G401 (cell line): ENCODE measurements at regions not wholly inside any gene's neighbourhood (a gene's known extent, or its start where the extent isn't known, plus 50 kb on each side); places are given as distances from the start of the nearest gene placed in this dataset.

ENCODE experiments used
- DNase-seq: peaks from one replicate; pipeline ENCODE4 v3.0.0-alpha.2; 2015; ENCODE audit warnings: low spot score
- in situ Hi-C: cut with HindIII; loops from 2 replicates; pipeline ENCODE4 v1.10.0; 2016; ENCODE audit warnings: low sequenced_read_pairs, mixed read lengths

DNA sequence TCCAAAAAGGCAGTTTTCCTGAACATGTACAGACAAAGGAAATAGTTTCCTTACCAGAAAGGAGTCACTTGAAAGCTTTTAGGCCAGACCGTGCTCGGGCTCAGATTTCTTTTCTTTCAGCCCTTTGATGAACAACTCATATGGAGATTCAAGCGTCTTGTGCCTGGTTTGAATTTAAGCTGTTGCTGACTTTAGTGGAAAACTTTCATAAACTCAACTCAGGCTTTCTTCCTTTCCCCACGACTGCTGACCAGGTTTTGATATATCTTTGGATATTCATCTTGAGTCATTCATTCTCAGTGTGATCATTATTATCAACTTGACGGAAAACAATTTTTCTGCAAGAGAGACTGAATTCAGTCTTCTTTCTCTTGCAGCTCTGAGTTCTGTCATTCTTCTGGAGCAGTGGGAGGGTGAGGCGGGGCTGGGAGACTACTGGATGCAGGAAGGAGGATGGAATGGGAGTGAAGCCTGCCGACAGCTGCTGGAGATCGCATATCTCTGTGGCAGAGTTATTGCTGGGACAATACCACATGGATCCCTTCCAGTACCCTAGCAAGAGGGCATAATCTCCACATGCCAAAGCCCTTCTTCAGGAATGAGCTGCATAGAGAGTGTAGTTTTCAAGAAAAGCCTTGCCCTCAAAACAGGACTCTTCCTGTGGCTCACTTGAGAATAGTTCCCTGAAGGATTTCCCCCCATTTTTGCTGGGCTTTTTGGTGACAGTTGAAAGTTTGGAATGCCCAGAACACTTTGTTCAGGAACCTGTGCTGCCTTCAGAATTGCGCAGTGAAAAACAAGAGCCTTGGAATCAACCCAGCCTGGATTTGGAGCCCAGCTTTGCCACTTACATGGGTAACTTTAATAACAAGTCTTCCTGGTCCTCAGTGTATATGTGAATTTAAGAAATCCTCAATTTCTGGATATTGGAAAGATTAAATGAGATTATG is 364.4 kb downstream of the ZNF521 start:
- DNase-seq = no peak
- in situ Hi-C loops = no loop called here

DNA sequence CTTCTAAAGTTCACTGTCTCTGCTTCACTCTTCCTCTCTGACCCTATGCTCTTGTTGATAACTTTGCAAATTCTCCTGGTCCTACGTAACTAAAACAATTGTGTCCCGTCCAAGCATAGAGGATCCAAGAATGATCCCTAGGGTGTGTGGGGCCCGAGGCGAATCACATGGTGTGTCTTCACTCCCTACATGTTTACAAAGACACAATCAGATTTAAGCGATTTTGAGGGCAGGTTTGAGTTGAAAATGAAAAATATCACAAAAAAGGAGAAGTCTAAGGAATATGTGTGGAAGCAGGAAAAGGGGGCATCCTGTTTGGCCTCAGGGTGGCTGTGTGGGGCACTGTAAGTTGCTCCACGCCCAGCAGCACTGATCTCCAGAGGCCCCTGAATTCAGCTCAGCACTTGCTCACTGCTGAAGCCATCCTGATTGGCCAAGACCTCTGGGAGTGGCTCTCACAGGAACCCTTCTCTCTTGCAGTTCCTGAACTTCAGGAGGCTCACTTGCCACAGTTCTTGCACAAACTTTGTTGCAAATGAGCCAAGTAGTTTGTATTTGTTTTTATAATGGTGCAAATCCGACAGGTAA is 363.6 kb downstream of the ZNF521 start:
- DNase-seq = no peak
- in situ Hi-C loops = no loop called here

DNA sequence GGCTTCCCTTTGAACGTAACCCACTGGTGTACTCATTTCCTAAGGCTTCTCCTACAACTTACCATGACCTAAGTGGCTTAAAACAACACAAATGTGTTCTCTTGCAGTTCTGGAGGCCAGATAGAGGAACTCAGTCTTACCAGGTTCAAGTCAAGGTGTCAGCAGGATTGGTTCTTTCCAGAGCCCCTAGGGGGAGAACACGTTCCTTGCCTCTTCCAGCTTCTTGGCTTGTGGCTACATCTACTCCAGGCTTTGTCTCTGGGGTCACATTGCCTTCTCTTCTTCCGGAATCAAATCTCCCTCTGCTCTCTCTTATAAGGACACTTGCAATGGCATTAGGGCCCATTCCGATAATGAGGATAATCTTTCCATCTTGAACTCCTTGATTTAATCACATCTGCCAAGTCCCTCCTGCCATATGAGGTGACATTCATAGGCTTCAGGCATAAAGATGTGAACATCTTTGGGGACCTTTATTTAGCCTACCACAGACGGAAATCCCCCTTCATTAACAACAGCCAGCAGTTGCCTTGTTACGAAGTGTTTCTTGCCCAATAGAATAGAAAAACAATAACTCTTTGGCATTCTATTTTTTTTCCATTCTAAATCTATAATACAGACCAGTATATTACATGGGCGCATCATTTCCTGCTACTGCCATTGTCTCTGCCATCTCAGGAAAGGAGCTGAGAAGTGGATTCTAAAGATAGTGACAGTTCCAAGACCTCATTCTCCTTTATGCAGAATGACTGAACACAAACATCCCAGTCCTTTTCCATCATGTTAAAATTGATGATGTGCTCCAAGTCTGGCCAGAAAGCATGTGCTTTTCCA is 362.0 kb downstream of the ZNF521 start:
- in situ Hi-C loops = no loop called here
- peak; percentile 12 for DNase-seq

DNA sequence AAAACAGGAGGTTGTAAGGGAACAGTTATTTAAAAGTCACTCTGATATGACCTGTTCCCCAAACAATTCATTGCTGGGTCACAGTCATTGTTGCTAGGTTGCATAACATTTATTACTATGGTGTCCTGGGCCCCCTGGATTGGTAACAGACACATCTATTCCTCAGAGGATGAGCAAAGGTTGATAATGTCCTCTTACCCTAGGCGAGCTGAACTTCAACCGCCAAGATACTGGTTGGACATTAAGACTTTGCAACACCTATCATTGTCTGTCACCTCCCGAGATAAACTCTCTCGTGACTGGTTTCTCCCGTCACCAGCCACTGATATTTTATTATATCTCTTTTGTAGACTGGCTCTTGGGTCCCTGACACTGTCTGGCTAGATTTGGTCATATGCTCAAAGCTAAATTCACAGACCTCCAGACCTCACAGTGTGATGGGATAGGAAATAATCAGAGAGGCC is 361.3 kb downstream of the ZNF521 start:
- no peak for DNase-seq
- in situ Hi-C loops = no loop called here

DNA sequence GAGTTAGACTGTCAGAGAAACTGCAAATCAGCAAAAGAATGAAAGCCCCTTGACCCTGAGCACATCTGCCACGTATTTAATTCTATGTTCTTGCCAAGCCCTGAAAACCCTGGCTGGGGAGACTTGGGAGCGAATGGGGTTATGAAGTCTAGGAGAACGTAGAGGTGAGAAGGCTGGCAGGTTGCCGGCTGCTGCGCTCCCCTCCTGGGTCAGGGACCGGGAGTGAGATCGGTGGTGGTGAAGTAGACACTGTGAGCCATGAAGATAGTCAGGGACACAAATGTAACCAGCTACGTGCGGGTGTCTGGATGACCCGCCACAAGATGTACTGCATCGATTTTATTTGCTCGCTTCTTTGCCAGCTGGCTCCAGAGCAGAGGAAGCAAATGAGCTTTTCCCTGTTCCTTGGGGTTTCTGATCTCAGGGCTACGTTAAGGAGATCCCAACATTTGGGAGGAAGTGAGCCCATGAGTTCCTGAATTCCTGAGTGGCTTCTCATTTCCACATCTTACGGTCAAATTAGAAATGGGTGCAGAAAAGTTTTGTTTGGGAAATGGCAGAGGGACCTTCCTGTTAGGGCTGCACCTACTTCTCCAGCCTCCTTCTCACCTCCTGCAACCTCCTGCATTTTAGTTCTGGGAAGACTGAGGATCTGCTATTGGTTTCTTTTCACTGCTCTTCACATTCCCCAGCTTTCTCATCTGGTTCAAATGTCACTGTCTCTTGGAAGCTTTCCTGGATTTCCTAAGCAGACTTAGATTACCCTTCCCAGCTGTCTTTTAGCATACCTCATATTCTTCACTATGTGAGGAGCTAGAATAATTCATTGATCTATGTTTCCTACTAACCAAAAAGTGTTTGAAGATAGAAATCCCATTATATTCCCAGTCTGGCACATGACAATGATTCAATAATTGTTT is 360.6 kb downstream of the ZNF521 start:
- in situ Hi-C loops = no loop called here
- no peak for DNase-seq

DNA sequence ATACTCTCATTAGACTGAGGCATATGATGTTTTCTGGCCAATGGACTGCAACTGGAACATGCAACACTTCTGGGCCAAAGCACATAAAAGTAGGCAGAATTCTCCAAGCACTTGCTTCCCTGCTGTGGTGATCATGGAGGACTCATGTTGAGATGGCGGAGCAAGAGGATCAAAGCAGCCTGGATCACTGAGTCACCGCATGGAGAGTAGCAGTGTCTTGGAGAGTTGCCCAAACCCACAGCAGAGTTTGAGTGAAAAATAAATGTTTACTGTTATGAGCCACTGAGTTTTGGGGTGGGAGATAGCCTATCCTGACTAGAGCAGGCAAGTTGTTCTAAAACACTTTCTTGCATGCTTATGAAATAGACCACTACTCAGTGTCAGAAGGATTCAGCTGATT is 359.5 kb downstream of the ZNF521 start:
- in situ Hi-C loops = no loop called here
- no peak for DNase-seq

DNA sequence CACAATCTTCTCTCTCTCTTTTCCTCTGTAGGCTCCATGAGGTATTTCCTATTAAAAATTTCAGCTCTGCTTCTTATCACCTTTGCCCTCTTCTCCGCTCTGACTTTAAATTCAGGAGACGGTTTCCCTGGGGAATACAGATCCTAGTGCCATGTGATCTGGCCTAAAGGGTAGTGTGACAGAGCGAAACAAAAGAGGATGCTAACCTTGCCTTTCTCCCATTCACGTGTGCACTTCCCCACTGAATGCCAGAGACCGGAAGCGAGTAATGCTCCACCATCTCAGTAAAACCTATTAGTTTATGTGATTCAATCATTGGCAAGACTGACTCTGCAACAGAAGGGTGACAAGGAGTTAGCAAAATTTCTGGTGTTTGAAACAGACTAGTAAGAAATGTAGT is 358.3 kb downstream of the ZNF521 start:
- in situ Hi-C loops = no loop called here
- no peak for DNase-seq

DNA sequence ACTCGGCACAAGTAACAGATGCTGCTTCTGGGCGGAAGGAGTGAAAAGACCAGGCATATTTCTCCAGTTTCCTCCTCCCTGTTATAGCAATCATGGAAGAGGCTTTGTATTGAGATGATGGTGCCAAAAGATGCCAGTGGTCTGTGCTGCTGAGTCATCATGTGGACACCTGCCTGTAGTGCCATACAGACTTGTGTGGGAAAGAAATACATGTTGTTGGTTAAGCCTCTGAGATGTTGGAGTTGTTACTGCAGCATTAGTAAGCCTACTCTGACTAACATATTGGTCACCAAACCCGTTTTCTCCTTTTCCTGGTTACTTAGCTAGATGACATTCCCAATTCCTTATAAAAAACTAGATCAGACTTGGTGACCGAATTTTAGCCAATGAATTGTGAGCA is 356.9 kb downstream of the ZNF521 start:
- in situ Hi-C loops = no loop called here
- DNase-seq = no peak

DNA sequence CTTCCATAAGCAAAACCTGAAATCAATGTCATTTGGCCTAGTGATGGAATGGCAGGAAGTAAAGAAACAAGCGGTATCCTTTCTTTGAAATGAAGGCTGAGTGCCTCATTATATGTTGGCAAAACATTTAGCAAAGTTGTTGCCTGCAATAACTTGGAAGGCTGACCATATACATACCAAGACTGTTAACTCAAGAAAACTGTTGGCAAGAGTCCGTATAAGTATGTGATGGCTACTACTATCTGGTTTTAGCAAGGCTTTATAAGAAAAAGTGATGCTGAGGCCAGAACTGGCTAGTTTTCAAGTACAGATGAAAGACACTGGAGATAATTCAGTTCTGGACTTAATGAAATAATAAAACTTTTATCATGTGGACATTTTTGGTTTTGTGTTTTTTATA is 356.2 kb downstream of the ZNF521 start:
- in situ Hi-C loops = no loop called here
- no peak for DNase-seq

DNA sequence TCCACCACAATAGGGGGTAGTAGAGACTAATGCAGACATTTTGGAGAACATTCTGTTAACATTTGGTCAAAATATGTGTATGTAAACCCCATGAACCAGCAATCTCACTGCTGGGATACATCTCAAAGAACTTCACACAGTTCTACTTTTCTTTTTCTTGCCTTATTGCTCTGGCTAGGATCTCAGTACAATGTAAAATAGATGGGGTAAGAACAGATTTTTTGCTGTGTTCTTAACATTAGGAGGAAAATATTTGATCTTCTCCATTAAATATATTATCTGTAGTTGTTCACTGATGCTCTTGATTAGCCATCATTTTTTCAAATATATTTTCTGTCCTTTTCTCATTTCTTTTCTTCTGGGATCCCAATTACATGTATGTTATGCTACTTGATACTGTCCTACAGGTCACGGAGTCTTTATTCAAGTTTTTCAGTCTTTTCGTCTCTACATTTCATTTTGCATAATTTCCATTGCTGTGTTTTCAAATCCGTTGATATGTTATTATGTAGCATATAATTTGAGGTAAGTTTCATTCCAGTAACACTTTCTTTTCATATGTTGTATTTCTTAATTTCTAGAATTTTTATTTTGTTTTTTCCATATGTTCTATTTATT is 352.2 kb downstream of the ZNF521 start:
- no peak for DNase-seq
- in situ Hi-C loops = no loop called here

DNA sequence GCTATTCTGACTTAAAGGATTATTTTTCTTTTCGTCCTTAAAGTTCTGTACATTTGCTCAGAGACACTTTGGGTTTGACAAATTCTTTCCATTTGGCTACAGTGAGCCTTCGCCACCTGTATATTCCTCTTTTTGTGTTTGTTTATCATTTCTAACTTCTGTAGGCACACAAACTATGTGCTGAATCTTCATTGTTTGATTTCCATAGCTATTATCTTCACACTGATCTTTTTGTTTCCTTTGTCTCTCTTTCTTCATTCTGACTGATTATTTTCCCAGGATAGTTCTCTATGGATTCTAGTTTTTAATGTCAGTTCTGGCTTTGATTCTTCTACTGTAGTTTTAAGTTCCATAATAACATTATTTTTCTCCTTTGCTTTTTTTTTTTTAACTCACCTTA is 350.2 kb downstream of the ZNF521 start:
- in situ Hi-C loops = no loop called here
- DNase-seq = no peak

DNA sequence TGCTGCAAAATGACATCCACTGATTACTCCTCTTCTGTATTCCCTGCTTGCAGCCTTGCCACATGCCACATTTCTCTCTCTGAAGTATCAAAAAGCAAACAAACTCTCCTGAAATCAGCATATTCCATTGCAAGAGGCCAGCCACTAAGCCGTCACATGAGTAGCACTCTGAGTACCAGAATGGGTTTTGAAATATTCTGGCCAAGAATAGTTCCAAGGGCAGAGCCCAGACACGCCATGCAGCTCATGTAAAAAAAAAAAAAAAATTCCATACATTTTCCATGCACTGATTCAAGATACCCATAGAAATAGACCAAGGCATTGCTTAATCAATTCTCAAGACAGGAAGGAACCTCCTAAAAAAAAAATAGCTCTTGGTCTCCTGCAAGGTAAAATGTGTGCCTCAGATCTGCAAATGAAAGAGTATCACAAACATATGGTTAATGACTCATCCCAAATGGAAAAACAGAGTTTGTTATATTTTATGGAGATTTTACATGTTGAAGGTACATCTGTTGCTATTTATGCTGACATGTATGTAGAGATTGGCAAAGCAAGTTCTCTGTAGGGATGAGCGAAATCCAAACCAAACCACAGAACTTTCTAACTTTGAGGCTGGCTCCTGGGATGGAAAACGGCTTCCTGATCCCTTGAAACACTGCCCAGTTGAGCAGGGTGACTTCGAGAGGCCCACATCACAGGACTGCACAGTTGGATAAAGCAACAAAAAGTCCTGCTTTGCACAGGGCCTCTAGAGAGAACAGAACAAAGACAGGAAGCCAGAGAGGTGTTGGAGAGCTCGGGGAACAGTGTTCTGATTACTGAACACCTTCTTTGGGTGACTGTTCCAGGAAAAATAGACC is 346.2 kb downstream of the ZNF521 start:
- no peak for DNase-seq
- in situ Hi-C loops = no loop called here

DNA sequence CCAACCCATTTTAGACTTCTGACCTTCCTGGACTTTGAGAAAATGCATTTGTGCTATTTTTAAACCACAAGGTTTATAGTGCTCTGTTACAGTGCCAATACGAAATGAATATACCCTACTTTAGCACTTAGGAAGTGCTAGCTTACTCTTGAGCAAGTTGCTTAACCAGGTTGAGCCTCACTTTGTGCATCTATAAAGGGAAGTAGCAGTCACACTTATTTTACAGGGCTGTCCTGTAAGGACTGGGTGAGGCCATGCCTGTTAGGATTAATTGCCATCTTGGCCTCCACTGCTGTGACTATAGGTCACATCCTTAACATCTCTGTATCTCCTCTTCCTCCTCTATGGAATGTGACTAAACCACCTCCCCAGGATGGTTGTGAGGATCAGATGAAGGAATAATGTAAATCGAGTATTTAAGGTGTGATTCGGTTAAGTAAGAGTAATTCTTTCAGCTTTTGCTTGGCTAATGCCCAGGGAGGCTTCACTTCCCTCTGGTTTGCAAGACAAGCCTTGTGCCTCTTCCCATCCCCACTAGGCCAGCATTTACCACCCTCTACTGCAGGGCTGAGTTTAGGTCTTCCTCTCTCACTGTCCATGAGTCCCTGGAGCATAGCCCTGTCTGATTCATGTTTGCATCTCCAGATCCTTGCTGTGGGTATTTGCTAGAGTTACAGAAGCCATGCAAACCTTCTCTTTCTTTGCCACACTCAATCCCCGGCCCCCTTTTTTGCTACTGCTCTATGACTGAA is 341.2 kb downstream of the ZNF521 start:
- no peak for DNase-seq
- in situ Hi-C loops = no loop called here
